GM23248 (cell line): ENCODE measurements at regions not wholly inside any gene's neighbourhood (a gene's known extent, or its start where the extent isn't known, plus 50 kb on each side); places are given as distances from the start of the nearest gene placed in this dataset.

Source experiments
- DNase-seq: peaks from one replicate; pipeline ENCODE4 v3.0.0-alpha.2; 2015
- H2AFZ ChIP-seq: fragments of 200-600 bp; sonication (generic); 2 replicates; pipeline ENCODE4 v1.6.1; 2016; ENCODE audit warnings: antibody characterized with exemption
- H3F3A ChIP-seq: fragments of 200-600 bp; sonication (generic); 2 replicates; pipeline ENCODE4 v1.6.1; 2016; ENCODE audit warnings: mild to moderate bottlenecking, antibody characterized with exemption, mixed run types; ENCODE audit not compliant: insufficient read depth
- H3K27ac ChIP-seq: fragments of 200-600 bp; sonication (generic); 2 replicates; pipeline ENCODE4 v1.5.1; 2016; ENCODE audit warnings: mild to moderate bottlenecking
- H3K27me3 ChIP-seq: fragments of 200-600 bp; sonication (generic); replicated peaks from 2 replicates; pipeline ENCODE4 v1.6.1; 2016; ENCODE audit warnings: mild to moderate bottlenecking; ENCODE audit not compliant: insufficient read depth
- H3K36me3 ChIP-seq: fragments of 200-600 bp; sonication (generic); 2 replicates; pipeline ENCODE4 v1.6.1; 2016; ENCODE audit warnings: low read depth, mild to moderate bottlenecking
- H3K4me1 ChIP-seq: fragments of 200-600 bp; sonication (generic); 2 replicates; pipeline ENCODE4 v1.6.1; 2016; ENCODE audit warnings: mild to moderate bottlenecking; ENCODE audit not compliant: insufficient read depth
- H3K4me2 ChIP-seq: fragments of 200-600 bp; sonication (generic); one replicate; pipeline ENCODE4 v1.6.1; 2016; ENCODE audit warnings: mild to moderate bottlenecking; ENCODE audit not compliant: unreplicated experiment
- H3K4me3 ChIP-seq: fragments of 200-600 bp; sonication (generic); 2 replicates; pipeline ENCODE4 v1.5.1; 2016; ENCODE audit warnings: mild to moderate bottlenecking
- H3K79me2 ChIP-seq: fragments of 200-600 bp; sonication (generic); 2 replicates; pipeline ENCODE4 v1.6.1; 2016; ENCODE audit warnings: mild to moderate bottlenecking; ENCODE audit not compliant: insufficient read depth
- H3K9ac ChIP-seq: fragments of 200-600 bp; sonication (generic); 2 replicates; pipeline ENCODE4 v1.6.1; 2016; ENCODE audit warnings: mild to moderate bottlenecking
- H3K9me2 ChIP-seq: fragments of 200-600 bp; sonication (generic); 2 replicates; pipeline ENCODE4 v1.6.1; 2016; ENCODE audit warnings: mixed run types, mild to moderate bottlenecking, moderate library complexity; ENCODE audit not compliant: insufficient read depth
- H3K9me3 ChIP-seq: fragments of 200-600 bp; sonication (generic); one replicate; pipeline ENCODE4 v1.6.1; 2017; ENCODE audit warnings: low read depth
- H4K20me1 ChIP-seq: fragments of 200-600 bp; sonication (generic); 2 replicates; pipeline ENCODE4 v1.6.0; 2016; ENCODE audit not compliant: insufficient read depth
- EZH2 ChIP-seq: fragments of 200-600 bp; sonication (generic); IDR thresholded peaks from 2 replicates; pipeline ENCODE4 v1.6.1; 2018; ENCODE audit warnings: antibody characterized with exemption, mild to moderate bottlenecking; ENCODE audit not compliant: insufficient read depth, poor library complexity, severe bottlenecking
- EZH2phosphoT487 ChIP-seq: fragments of 200-600 bp; sonication (generic); IDR thresholded peaks from 2 replicates; pipeline ENCODE4 v1.6.1; 2018; ENCODE audit warnings: antibody characterized with exemption, moderate library complexity, mild to moderate bottlenecking, low read depth; ENCODE audit not compliant: insufficient read depth
- WGBS, 2 experiments: methylation state at CpG; one replicate each; pipeline ENCODE4 v1.1.6; 2015 to 2017; ENCODE audit warnings: low lambda C conversion rate in 2 of 2, low coverage in 1 of 2; ENCODE audit errors: missing lambda C conversion rate in 2 of 2; 5-methylcytosine and 5-hydroxymethylcytosine counted together
- in situ Hi-C: fragments of 300-500 bp; cut with MboI; formaldehyde crosslinking; loops from 2 replicates; pipeline ENCODE4 v1.15.0; 2020

GRCh38 chr16:76164970-76165558 is 112.1 kb upstream of the CNTNAP4 start:
- Histone ChIP-seq H3K9me3 (no peaks in the 10 kb centered on the region), H3K4me3 (no peak overlapping the region), H3K4me1 (no peaks in the 10 kb centered on the region), H3K36me3 (no peaks in the 10 kb centered on the region), H3K27me3 (no peaks in the 10 kb centered on the region), H3K27ac (no peak overlapping the region), H3K79me2 (no peaks in the 10 kb centered on the region), H4K20me1 (no peaks in the 10 kb centered on the region), H3K9ac (no peak overlapping the region), H2AFZ (no peak overlapping the region), H3K9me2 (no peaks in the 10 kb centered on the region), H3K4me2 (no peak overlapping the region), H3F3A (no peaks in the 10 kb centered on the region)
- no peak for DNase-seq
- in situ Hi-C loops = no loop called here
- TF ChIP-seq EZH2phosphoT487 (no peak), EZH2 (no peak)
- WGBS, 2 experiments = 26 to 33% methylated on average over 2 of the region's 2 CpGs

GRCh38 chr16:76175718-76176117 is 101.5 kb upstream of the CNTNAP4 start:
- H3K9me2 ChIP-seq = no peaks in the 10 kb centered on the region
- no peaks in the 10 kb centered on the region for H3K4me1 ChIP-seq
- 18% methylated on average over 3 of the region's 3 CpGs for WGBS, 2 experiments
- no peak overlapping the region for H3K4me3 ChIP-seq
- no peaks in the 10 kb centered on the region for H3F3A ChIP-seq
- no peaks in the 10 kb centered on the region for H3K27me3 ChIP-seq
- no peak for TF ChIP-seq EZH2phosphoT487
- H3K4me2 ChIP-seq = no peak overlapping the region
- in situ Hi-C loops = no loop called here
- no peaks in the 10 kb centered on the region for H3K36me3 ChIP-seq
- no peak for DNase-seq
- H3K9ac ChIP-seq = no peak overlapping the region
- no peak overlapping the region for H2AFZ ChIP-seq
- H3K79me2 ChIP-seq = no peaks in the 10 kb centered on the region
- no peaks in the 10 kb centered on the region for H4K20me1 ChIP-seq
- no peaks in the 10 kb centered on the region for H3K9me3 ChIP-seq
- H3K27ac ChIP-seq = no peak overlapping the region

GRCh38 chr16:76176153-76176552 is 101.0 kb upstream of the CNTNAP4 start:
- no peaks in the 10 kb centered on the region for H3K79me2 ChIP-seq
- H4K20me1 ChIP-seq = no peaks in the 10 kb centered on the region
- H3K9me3 ChIP-seq = no peaks in the 10 kb centered on the region
- no peak for DNase-seq
- H3K4me2 ChIP-seq = no peak overlapping the region
- H3K36me3 ChIP-seq = no peaks in the 10 kb centered on the region
- H3F3A ChIP-seq = no peaks in the 10 kb centered on the region
- 13 to 21% methylated on average over 4 of the region's 4 CpGs for WGBS, 2 experiments
- H2AFZ ChIP-seq = no peak overlapping the region
- H3K4me1 ChIP-seq = no peaks in the 10 kb centered on the region
- no peak overlapping the region for H3K9ac ChIP-seq
- no peak overlapping the region for H3K27ac ChIP-seq
- no peaks in the 10 kb centered on the region for H3K27me3 ChIP-seq
- H3K9me2 ChIP-seq = no peaks in the 10 kb centered on the region
- TF ChIP-seq EZH2 (no peak), EZH2phosphoT487 (no peak)
- in situ Hi-C loops = no loop called here
- H3K4me3 ChIP-seq = no peak overlapping the region

- Histone ChIP-seq H3K4me2 (no peak overlapping the region), H3K36me3 (no peaks in the 10 kb centered on the region), H3K9me3 (no peaks in the 10 kb centered on the region), H4K20me1 (no peaks in the 10 kb centered on the region), H3K27me3 (no peaks in the 10 kb centered on the region), H3K4me1 (no peaks in the 10 kb centered on the region), H3K9me2 (no peaks in the 10 kb centered on the region), H3F3A (no peaks in the 10 kb centered on the region), H3K27ac (no peak overlapping the region), H3K79me2 (no peaks in the 10 kb centered on the region), H3K9ac (no peak overlapping the region), H2AFZ (no peak overlapping the region), H3K4me3 (no peak overlapping the region)
- in situ Hi-C loops = no loop called here
- no peak for DNase-seq
- 20 to 28% methylated on average over 4 of the region's 4 CpGs for WGBS, 2 experiments
- TF ChIP-seq EZH2phosphoT487 (no peak), EZH2 (no peak)
These were observed 100.6 kb upstream of the CNTNAP4 start for GRCh38 chr16:76176616-76177015.

- Histone ChIP-seq H3K27ac (no peak overlapping the region), H3K79me2 (no peaks in the 10 kb centered on the region), H3K9me3 (no peaks in the 10 kb centered on the region), H2AFZ (no peak overlapping the region), H3K4me3 (no peak overlapping the region), H3K9me2 (no peaks in the 10 kb centered on the region), H3F3A (no peaks in the 10 kb centered on the region), H3K27me3 (no peaks in the 10 kb centered on the region), H3K4me2 (no peak overlapping the region), H3K36me3 (no peaks in the 10 kb centered on the region), H3K4me1 (no peaks in the 10 kb centered on the region), H3K9ac (no peak overlapping the region), H4K20me1 (no peaks in the 10 kb centered on the region)
- 11 to 14% methylated on average over 3 of the region's 3 CpGs for WGBS, 2 experiments
- no peak for DNase-seq
- no peak for TF ChIP-seq EZH2phosphoT487
- in situ Hi-C loops = no loop called here
These were observed 95.1 kb upstream of the CNTNAP4 start for GRCh38 chr16:76182041-76182635.
